Endothelial cell of umbilical vein (primary cell): ENCODE measurements at regions not wholly inside any gene's neighbourhood (a gene's known extent, or its start where the extent isn't known, plus 50 kb on each side); places are given as distances from the start of the nearest gene placed in this dataset.

Source experiments
- EZH2 ChIP-seq: IDR thresholded peaks from 2 replicates; pipeline ENCODE4 v1.6.1; 2012; ENCODE audit warnings: borderline replicate concordance, low read depth, mild to moderate bottlenecking, moderate library complexity, low read length, inconsistent platforms; ENCODE audit not compliant: severe bottlenecking
- FOS ChIP-seq: IDR thresholded peaks from 2 replicates; pipeline ENCODE4 v1.6.1; 2011; ENCODE audit warnings: mild to moderate bottlenecking, low read length, moderate library complexity, borderline replicate concordance; ENCODE audit not compliant: insufficient read depth
- GATA2 ChIP-seq: IDR thresholded peaks from 2 replicates; pipeline ENCODE4 v1.7.0; 2011; ENCODE audit warnings: low read depth, mild to moderate bottlenecking, moderate library complexity, mixed read lengths, low read length; ENCODE audit not compliant: insufficient read length, insufficient read depth
- JUN ChIP-seq: IDR thresholded peaks from 2 replicates; pipeline ENCODE4 v1.6.1; 2011; ENCODE audit warnings: borderline replicate concordance, low read depth; ENCODE audit not compliant: insufficient read length, insufficient read depth
- MYC ChIP-seq: IDR thresholded peaks from one replicate; pipeline ENCODE4 v1.6.1; 2011; ENCODE audit warnings: mild to moderate bottlenecking, low read depth, low read length
- POLR2A ChIP-seq: IDR thresholded peaks from 2 replicates; pipeline ENCODE4 v1.6.1; 2012; ENCODE audit warnings: low read depth, mild to moderate bottlenecking, control low read depth, low read length
- POLR2AphosphoS5 ChIP-seq: IDR thresholded peaks from 2 replicates; pipeline ENCODE4 v1.6.1; 2012; ENCODE audit warnings: low read depth, mild to moderate bottlenecking, control low read depth, low read length, moderate library complexity; ENCODE audit not compliant: insufficient read depth
- TF ChIP-seq, protein P1 (sequence below), 2 donors: IDR thresholded peaks; 1 replicate in 1 of 2; 2 replicates in 1 of 2; pipeline ENCODE4 v1.5.1; 2011; ENCODE audit warnings: low read length in 2 of 2, mild to moderate bottlenecking in 2 of 2, moderate library complexity in 2 of 2, control low read depth in 1 of 2, inconsistent platforms in 1 of 2, low read depth in 1 of 2; ENCODE audit not compliant: insufficient read depth in 1 of 2; ENCODE audit errors: extremely low read depth in 1 of 2
- TF ChIP-seq, protein P2 (sequence below): IDR thresholded peaks from 2 replicates; pipeline ENCODE4 v1.6.1; 2011; ENCODE audit not compliant: insufficient read depth, insufficient read length

GRCh38 chr13:33543631-33544265 is 258.2 kb upstream of the STARD13 start:
- TF ChIP-seq, protein P1, sequence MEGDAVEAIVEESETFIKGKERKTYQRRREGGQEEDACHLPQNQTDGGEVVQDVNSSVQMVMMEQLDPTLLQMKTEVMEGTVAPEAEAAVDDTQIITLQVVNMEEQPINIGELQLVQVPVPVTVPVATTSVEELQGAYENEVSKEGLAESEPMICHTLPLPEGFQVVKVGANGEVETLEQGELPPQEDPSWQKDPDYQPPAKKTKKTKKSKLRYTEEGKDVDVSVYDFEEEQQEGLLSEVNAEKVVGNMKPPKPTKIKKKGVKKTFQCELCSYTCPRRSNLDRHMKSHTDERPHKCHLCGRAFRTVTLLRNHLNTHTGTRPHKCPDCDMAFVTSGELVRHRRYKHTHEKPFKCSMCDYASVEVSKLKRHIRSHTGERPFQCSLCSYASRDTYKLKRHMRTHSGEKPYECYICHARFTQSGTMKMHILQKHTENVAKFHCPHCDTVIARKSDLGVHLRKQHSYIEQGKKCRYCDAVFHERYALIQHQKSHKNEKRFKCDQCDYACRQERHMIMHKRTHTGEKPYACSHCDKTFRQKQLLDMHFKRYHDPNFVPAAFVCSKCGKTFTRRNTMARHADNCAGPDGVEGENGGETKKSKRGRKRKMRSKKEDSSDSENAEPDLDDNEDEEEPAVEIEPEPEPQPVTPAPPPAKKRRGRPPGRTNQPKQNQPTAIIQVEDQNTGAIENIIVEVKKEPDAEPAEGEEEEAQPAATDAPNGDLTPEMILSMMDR (IDR thresholded peaks at IDR 0.05; ENCODE audit: extremely low read depth in 1 of 2, insufficient read depth in 1 of 2, low read depth in 1 of 2, low read length in 2 of 2) = no peak
- TF ChIP-seq EZH2 = no peak
- TF ChIP-seq FOS = no peak
- no peak for TF ChIP-seq POLR2A
- TF ChIP-seq POLR2AphosphoS5 = no peak
- no peak for TF ChIP-seq GATA2
- no peak for TF ChIP-seq MYC
- TF ChIP-seq, protein P2, sequence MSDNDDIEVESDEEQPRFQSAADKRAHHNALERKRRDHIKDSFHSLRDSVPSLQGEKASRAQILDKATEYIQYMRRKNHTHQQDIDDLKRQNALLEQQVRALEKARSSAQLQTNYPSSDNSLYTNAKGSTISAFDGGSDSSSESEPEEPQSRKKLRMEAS = no peak
- no peak for TF ChIP-seq JUN
